H54 (cell line): ENCODE measurements at regions not wholly inside any gene's neighbourhood (a gene's known extent, or its start where the extent isn't known, plus 50 kb on each side); places are given as distances from the start of the nearest gene placed in this dataset.
A peak's percentile ranks its signal among the peaks of the same experiment; 100 is the strongest.

ENCODE experiments used
- DNase-seq: peaks from one replicate; pipeline ENCODE4 v3.0.0; 2011; ENCODE audit warnings: low spot score, mixed read lengths; ENCODE audit not compliant: insufficient read length
- FAIRE-seq: peaks from 3 replicates; lab custom pipeline; 2011; peaks lifted over from hg19 to GRCh38; lab: Jason Lieb, UNC
- POLR2A ChIP-seq: IDR thresholded peaks from 2 replicates; pipeline ENCODE4 v1.6.1; 2011; ENCODE audit warnings: low read depth, mild to moderate bottlenecking, low read length

- no peak for TF ChIP-seq POLR2A
- FAIRE-seq, result no peak
- DNase-seq, result no peak
Measured at GRCh38 chr16:73206151-73206707, 158.3 kb upstream of the ZFHX3 start.

DNA sequence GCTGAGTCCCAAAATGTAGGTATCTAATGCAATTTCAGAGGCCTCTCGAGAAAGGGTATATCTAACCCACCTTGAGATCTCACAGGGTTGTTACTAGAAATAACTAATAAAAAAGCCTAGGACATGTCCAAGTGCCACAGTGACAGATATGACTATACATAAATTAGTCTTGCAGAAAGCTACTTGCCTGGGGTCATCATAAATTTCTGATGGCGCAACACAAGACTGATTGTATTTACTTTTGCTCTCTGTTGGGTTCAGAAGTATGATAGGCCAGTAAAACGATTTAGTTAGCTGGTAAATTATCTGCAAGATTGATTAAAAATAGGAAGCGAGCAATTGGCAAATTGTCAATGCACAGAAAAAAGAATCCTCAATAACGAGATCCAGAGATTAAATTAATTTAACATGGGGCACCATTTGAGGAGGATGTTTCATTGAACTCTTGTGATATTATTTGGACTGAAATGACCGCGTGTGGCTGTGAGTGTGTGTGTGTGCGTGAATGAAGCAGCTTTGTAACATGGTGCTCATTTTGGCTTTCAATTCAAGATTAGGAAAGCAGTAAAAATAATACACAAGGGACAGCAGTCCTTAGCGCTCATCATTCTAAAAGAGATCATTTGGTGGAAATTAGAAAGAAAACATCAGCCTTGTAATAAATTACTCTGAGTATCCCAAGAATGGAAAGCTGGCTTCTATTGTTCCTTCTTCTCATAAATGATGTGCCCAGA, 157.4 kb upstream of the ZFHX3 start:
- no peak for DNase-seq
- TF ChIP-seq POLR2A, result no peak
- no peak for FAIRE-seq

GRCh38 chr16:73204359-73205152, 156.6 kb upstream of the ZFHX3 start:
- TF ChIP-seq POLR2A, result no peak
- no peak for DNase-seq
- FAIRE-seq, result no peak

GRCh38 chr16:73202161-73202729, 154.3 kb upstream of the ZFHX3 start:
- no peak for DNase-seq
- FAIRE-seq, result no peak
- no peak for TF ChIP-seq POLR2A

- FAIRE-seq, result no peak
- TF ChIP-seq POLR2A, result no peak
- DNase-seq, result no peak
Measured at GRCh38 chr16:73199214-73199613, 151.3 kb upstream of the ZFHX3 start.

DNA sequence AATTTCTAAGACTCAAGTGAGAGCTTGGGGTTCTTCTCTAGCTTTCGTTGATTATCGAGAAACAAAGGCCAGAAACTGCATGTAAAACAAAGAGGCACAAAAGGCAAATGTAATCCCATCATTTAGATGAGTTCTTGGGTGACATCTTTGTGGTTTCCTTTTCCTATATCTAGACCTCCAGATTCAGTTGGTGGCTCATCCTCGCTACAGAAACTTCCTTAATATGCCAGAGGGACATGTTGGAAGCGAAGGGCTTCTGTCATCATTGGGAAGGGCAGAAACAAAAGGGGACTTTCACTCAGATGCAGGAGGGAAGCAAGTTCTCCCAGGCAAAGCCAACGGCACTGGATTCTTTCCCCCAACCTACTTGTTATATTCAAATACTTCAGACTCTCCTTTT, 150.6 kb upstream of the ZFHX3 start:
- no peak for TF ChIP-seq POLR2A
- DNase-seq, result no peak

DNA sequence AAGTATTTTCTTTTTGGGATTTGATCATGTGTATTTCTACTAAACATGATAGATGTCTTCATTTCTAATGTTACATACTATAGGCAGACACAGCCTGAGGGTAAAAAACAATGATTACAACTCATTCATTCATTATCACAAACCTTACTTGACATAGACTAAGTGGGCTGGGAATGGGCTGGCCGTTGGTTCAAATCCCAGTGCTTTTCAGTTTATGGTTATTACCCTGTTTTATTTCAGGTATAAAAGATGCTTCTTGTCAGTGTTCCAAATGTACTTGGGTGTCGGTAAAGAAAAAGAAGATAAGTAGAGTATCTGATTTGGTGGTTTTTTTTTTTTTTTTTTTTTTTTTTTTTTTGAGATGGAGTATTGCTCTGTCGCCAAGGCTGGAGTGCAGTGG, 149.7 kb upstream of the ZFHX3 start:
- FAIRE-seq, result no peak
- no peak for DNase-seq
- TF ChIP-seq POLR2A, result no peak

More for the DNA sequence above, 150.6 kb upstream of the ZFHX3 start:
- FAIRE-seq, result no peak

- DNase-seq, result peak; percentile 57
- TF ChIP-seq POLR2A, result no peak
- no peak for FAIRE-seq
Measured at GRCh38 chr16:73196670-73197069, 148.7 kb upstream of the ZFHX3 start.

GRCh38 chr16:73193464-73193863, 145.5 kb upstream of the ZFHX3 start:
- FAIRE-seq (no peak), DNase-seq (no peak)
- TF ChIP-seq POLR2A, result no peak

DNA sequence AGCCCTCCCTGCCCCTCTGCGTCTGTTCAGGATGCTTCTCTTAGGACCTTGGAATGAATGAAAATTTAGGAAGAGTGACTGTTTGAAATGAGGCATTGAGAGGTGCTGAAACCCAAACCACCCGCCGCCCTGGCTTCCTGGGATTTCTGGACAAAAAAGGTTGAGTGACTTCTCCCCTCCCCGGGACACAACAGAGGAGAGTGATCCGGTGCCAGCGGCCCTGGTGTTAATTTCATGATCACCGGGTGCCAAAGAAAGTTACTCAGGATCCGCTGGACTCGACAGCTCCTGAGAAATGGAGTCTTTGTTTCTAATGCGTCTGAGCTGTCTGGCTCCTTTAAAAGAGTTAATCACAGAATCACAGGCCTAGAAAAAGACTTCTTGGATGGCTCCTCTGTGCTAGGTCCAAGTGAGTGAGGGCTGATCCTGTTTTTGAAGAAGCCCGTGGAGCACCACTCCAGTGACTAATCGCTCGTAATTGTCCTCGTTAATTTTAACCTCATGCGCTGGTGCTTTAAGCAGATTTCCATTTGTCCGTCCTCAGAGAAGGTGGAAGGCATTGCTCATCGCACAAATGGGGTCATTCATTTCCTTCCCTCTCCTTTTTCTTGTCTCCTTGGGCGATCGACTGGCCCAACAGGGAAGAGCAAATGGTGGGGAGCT, 144.4 kb upstream of the ZFHX3 start:
- FAIRE-seq (no peak), DNase-seq (no peak)
- TF ChIP-seq POLR2A, result no peak

DNA sequence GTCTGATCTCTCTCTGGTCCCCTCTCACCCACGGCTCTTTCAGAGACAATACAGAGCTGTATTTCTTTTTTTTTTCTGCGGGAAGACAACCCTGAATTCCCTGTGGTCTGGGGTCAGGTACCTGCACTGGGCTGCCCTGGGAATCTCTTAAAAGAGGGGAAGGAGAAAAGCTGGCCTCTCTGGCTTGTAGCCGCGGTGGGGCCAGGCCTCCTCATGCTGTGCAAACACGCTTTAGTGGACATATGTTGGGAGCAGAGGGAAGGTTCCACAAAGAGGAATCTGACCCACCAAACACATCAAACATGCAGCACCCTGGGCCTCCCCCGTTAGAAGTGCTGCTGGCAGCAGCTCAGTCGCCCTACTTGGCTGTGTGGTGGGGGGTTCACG, 143.7 kb upstream of the ZFHX3 start:
- DNase-seq, result no peak
- no peak for TF ChIP-seq POLR2A
- no peak for FAIRE-seq

- FAIRE-seq, result no peak
- no peak for DNase-seq
- TF ChIP-seq POLR2A, result no peak
Measured at GRCh38 chr16:73190688-73191659, 143.0 kb upstream of the ZFHX3 start.
